ENCODE measurements at regions not wholly inside any gene's neighbourhood (a gene's known extent, or its start where the extent isn't known, plus 50 kb on each side); places are given as distances from the start of the nearest gene placed in this dataset.

GRCh38 chr12:89051065-89051677, 301.1 kb downstream of the DUSP6 start:
- DNase-seq (ENCODE audit: low read depth, low spot score), result no peak
- TF ChIP-seq CTCF (IDR thresholded peaks at IDR 0.05; ENCODE audit: insufficient read depth, low read length, missing control alignments), result peak; percentile 70
- CTCF ChIA-PET, result interaction anchor here (0.6 to 3.7 kb wide), 26 partner anchors 9 to 420 kb away, joined by 3 to 41 read pairs (median 6); partner anchors contain the start of gene DUSP6
- H3K4me3 ChIP-seq (ENCODE audit: low read depth, low read length), result no peak overlapping the region
- POLR2A ChIA-PET, result no interaction called here

GRCh38 chr12:89047856-89048418, 304.4 kb downstream of the DUSP6 start:
- ChIA-PET POLR2A (no interaction called here), CTCF (interaction anchor here (1.0 to 2.6 kb wide), 2 partner anchors 413 to 476 kb away, joined by 3 to 24 read pairs; partner anchors contain the start of gene GALNT4)
- no peak for DNase-seq (ENCODE audit: low read depth, low spot score)

GRCh38 chr12:89041078-89041477, 311.2 kb downstream of the DUSP6 start:
- no peak for TF ChIP-seq CTCF (IDR thresholded peaks at IDR 0.05; ENCODE audit: insufficient read depth, low read length, missing control alignments)
- CTCF ChIA-PET, result interaction anchor here (1.0 to 4.4 kb wide), 5 partner anchors 10 to 421 kb away, joined by 3 to 21 read pairs (median 7); no protein-coding TSS in a partner anchor
- POLR2A ChIA-PET, result no interaction called here

More at GRCh38 chr12:89047856-89048418, 304.4 kb downstream of the DUSP6 start:
- no peak for TF ChIP-seq CTCF (IDR thresholded peaks at IDR 0.05; ENCODE audit: insufficient read depth, low read length, missing control alignments)
- H3K4me3 ChIP-seq (ENCODE audit: low read depth, low read length), result no peak overlapping the region

GRCh38 chr12:89040146-89040964, 311.9 kb downstream of the DUSP6 start:
- peak; percentile 36 for DNase-seq (ENCODE audit: low read depth, low spot score)
- no peak overlapping the region for H3K4me3 ChIP-seq (ENCODE audit: low read depth, low read length)
- ChIA-PET CTCF (interaction anchor here (0.8 to 0.9 kb wide), 2 partner anchors 11 to 484 kb away, joined by 3 to 5 read pairs; partner anchors contain the start of gene GALNT4), POLR2A (no interaction called here)
- no peak for TF ChIP-seq CTCF (IDR thresholded peaks at IDR 0.05; ENCODE audit: insufficient read depth, low read length, missing control alignments)

More at GRCh38 chr12:89041078-89041477, 311.2 kb downstream of the DUSP6 start:
- no peak for DNase-seq (ENCODE audit: low read depth, low spot score)
- H3K4me3 ChIP-seq (ENCODE audit: low read depth, low read length), result no peak overlapping the region

- CTCF ChIA-PET, result interaction anchor here (0.6 to 3.0 kb wide), 8 partner anchors 12 to 485 kb away, joined by 3 to 13 read pairs (median 9); partner anchors contain the start of gene GALNT4
- POLR2A ChIA-PET, result no interaction called here
- no peak for DNase-seq (ENCODE audit: low read depth, low spot score)
- H3K4me3 ChIP-seq (ENCODE audit: low read depth, low read length), result no peak overlapping the region
- no peak for TF ChIP-seq CTCF (IDR thresholded peaks at IDR 0.05; ENCODE audit: insufficient read depth, low read length, missing control alignments)
Observed at GRCh38 chr12:89038831-89039512, 313.3 kb downstream of the DUSP6 start.
